Hepatocyte (in vitro differentiated cells): ENCODE measurements at regions not wholly inside any gene's neighbourhood (a gene's known extent, or its start where the extent isn't known, plus 50 kb on each side); places are given as distances from the start of the nearest gene placed in this dataset.

Source experiments
- DNase-seq: peaks from one replicate; pipeline ENCODE4 v3.0.0-alpha.2; 2016; ENCODE audit warnings: low spot score
- H2AFZ ChIP-seq: fragments of 200-600 bp; sonication (generic); 2 replicates; pipeline ENCODE4 v1.6.0; 2016; ENCODE audit warnings: antibody characterized with exemption, mild to moderate bottlenecking
- H3K27ac ChIP-seq: fragments of 200-600 bp; sonication (generic); 2 replicates; pipeline ENCODE4 v1.5.1; 2016; ENCODE audit warnings: mild to moderate bottlenecking
- H3K27me3 ChIP-seq: fragments of 200-600 bp; sonication (generic); 2 replicates; pipeline ENCODE4 v1.6.1; 2016
- H3K36me3 ChIP-seq: fragments of 200-600 bp; sonication (generic); replicated peaks from 2 replicates; pipeline ENCODE4 v1.5.1; 2016; ENCODE audit warnings: low read depth; ENCODE audit not compliant: insufficient read depth
- H3K4me1 ChIP-seq: fragments of 200-600 bp; sonication (generic); 2 replicates; pipeline ENCODE4 v1.5.1; 2016; ENCODE audit warnings: mild to moderate bottlenecking, moderate library complexity; ENCODE audit not compliant: insufficient read depth
- H3K4me2 ChIP-seq: fragments of 200-600 bp; sonication (generic); 2 replicates; pipeline ENCODE4 v1.6.0; 2016
- H3K4me3 ChIP-seq: fragments of 200-600 bp; sonication (generic); 2 replicates; pipeline ENCODE4 v1.5.1; 2016; ENCODE audit warnings: mild to moderate bottlenecking
- H3K79me2 ChIP-seq: fragments of 200-600 bp; sonication (generic); 2 replicates; pipeline ENCODE4 v1.6.0; 2017; ENCODE audit warnings: mild to moderate bottlenecking
- H3K9me2 ChIP-seq: fragments of 200-600 bp; sonication (generic); replicated peaks from 2 replicates; pipeline ENCODE4 v1.6.0; 2017; ENCODE audit warnings: mild to moderate bottlenecking; ENCODE audit not compliant: insufficient read depth
- H3K9me3 ChIP-seq: fragments of 200-600 bp; sonication (generic); 2 replicates; pipeline ENCODE4 v1.5.1; 2016; ENCODE audit warnings: low read depth, mild to moderate bottlenecking
- H4K20me1 ChIP-seq: fragments of 200-600 bp; sonication (generic); 2 replicates; pipeline ENCODE4 v1.6.0; 2016; ENCODE audit warnings: mild to moderate bottlenecking; ENCODE audit not compliant: insufficient read depth, poor library complexity, severe bottlenecking
- EZH2 ChIP-seq: fragments of 200-600 bp; sonication (generic); IDR thresholded peaks from 2 replicates; pipeline ENCODE4 v1.6.1; 2016; ENCODE audit warnings: antibody characterized with exemption, mild to moderate bottlenecking, borderline replicate concordance
- EZH2phosphoT487 ChIP-seq: fragments of 200-600 bp; sonication (generic); IDR thresholded peaks from one replicate; pipeline ENCODE4 v1.6.1; 2018; ENCODE audit warnings: antibody characterized with exemption, mild to moderate bottlenecking, low read depth, moderate library complexity; ENCODE audit not compliant: unreplicated experiment, severe bottlenecking
- WGBS: methylation state at CpG from one replicate; pipeline ENCODE4 v1.1.6; 2016; ENCODE audit warnings: low lambda C conversion rate; ENCODE audit errors: missing lambda C conversion rate; 5-methylcytosine and 5-hydroxymethylcytosine counted together
- TF ChIP-seq, protein P1 (sequence below): fragments of 200-600 bp; sonication (generic); IDR thresholded peaks from 2 replicates; pipeline ENCODE4 v1.5.1; 2016; ENCODE audit warnings: antibody characterized with exemption, mild to moderate bottlenecking; ENCODE audit not compliant: poor library complexity

DNA sequence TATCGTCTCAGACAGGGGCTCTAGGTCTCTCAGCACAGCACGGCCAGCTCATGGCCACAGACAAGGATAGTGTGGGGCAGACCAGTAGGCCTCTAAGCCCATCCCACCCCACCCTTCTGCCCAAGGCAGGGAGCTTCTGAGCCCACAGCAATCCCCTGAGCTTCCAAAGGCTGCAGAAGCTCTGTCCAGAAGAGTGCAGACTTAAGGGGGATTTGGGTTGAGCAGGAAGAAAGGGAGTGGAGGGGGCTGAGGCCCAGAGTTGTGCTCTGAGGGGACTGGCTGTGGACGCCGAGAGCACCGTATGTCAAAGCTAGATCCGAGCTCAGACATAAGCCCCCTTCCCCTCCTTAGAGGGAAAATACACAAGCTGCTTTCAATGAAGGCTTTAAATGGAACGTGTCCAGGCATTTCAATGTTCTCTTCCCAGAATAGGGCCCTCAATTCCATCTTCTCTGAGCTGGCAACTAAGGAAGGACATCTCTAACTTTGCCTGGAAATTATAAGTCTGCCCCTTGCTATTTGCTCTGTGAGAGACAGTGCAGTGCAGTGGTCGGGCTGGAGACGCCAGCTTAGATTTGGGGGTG is 116.4 kb upstream of the RPL38 start:
- H3K36me3 ChIP-seq = no peaks in the 10 kb centered on the region
- H3K27me3 ChIP-seq = no peaks in the 10 kb centered on the region
- H3K4me2 ChIP-seq = no peak overlapping the region
- 71% methylated on average over 9 of the region's 9 CpGs for WGBS
- no peak overlapping the region for H3K4me3 ChIP-seq
- no peak overlapping the region for H2AFZ ChIP-seq
- H4K20me1 ChIP-seq = no peaks in the 10 kb centered on the region
- no peaks in the 10 kb centered on the region for H3K4me1 ChIP-seq
- no peaks in the 10 kb centered on the region for H3K9me3 ChIP-seq
- H3K27ac ChIP-seq = no peak overlapping the region
- H3K9me2 ChIP-seq = no peaks in the 10 kb centered on the region
- no peak for DNase-seq
- TF ChIP-seq EZH2 (no peak), EZH2phosphoT487 (no peak)
- TF ChIP-seq, protein P1, sequence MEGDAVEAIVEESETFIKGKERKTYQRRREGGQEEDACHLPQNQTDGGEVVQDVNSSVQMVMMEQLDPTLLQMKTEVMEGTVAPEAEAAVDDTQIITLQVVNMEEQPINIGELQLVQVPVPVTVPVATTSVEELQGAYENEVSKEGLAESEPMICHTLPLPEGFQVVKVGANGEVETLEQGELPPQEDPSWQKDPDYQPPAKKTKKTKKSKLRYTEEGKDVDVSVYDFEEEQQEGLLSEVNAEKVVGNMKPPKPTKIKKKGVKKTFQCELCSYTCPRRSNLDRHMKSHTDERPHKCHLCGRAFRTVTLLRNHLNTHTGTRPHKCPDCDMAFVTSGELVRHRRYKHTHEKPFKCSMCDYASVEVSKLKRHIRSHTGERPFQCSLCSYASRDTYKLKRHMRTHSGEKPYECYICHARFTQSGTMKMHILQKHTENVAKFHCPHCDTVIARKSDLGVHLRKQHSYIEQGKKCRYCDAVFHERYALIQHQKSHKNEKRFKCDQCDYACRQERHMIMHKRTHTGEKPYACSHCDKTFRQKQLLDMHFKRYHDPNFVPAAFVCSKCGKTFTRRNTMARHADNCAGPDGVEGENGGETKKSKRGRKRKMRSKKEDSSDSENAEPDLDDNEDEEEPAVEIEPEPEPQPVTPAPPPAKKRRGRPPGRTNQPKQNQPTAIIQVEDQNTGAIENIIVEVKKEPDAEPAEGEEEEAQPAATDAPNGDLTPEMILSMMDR = no peak
- no peaks in the 10 kb centered on the region for H3K79me2 ChIP-seq

- no peaks in the 10 kb centered on the region for H3K79me2 ChIP-seq
- no peak for DNase-seq
- H3K4me1 ChIP-seq = no peaks in the 10 kb centered on the region
- H3K4me3 ChIP-seq = no peak overlapping the region
- 88% methylated on average over 6 of the region's 6 CpGs for WGBS
- H3K4me2 ChIP-seq = no peak overlapping the region
- no peak overlapping the region for H2AFZ ChIP-seq
- H3K27me3 ChIP-seq = no peaks in the 10 kb centered on the region
- no peaks in the 10 kb centered on the region for H3K9me2 ChIP-seq
- H3K9me3 ChIP-seq = no peaks in the 10 kb centered on the region
- TF ChIP-seq, protein P1 = no peak
- TF ChIP-seq EZH2phosphoT487 (no peak), EZH2 (no peak)
- H4K20me1 ChIP-seq = no peaks in the 10 kb centered on the region
- H3K27ac ChIP-seq = no peak overlapping the region
- no peaks in the 10 kb centered on the region for H3K36me3 ChIP-seq
Observed at GRCh38 chr17:74088285-74088933, 115.1 kb upstream of the RPL38 start.

DNA sequence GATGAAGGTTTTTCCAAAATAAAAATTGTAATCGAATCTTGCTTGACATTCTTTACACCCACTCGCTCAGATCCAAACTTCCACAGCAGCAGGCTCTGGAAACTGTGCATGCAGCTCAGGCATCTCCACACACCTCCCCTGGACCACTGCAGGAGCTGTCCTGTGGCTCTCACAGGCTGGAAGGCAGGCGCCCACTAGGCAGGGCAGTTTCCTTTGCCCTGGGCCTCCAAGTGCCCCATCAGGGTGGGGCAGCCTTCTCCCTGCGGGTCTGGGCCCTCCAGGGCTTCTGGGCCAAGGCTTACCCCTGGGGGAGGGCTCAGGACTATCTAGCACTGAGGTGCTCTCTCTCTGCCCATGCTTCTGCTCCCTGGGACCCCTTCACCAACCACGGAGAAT is 114.5 kb upstream of the RPL38 start:
- Histone ChIP-seq H3K27ac (no peak overlapping the region), H3K27me3 (no peaks in the 10 kb centered on the region), H3K4me3 (no peak overlapping the region), H3K4me1 (no peaks in the 10 kb centered on the region), H3K9me3 (no peaks in the 10 kb centered on the region), H2AFZ (no peak overlapping the region), H4K20me1 (no peaks in the 10 kb centered on the region), H3K79me2 (no peaks in the 10 kb centered on the region), H3K9me2 (no peaks in the 10 kb centered on the region), H3K4me2 (no peak overlapping the region), H3K36me3 (no peaks in the 10 kb centered on the region)
- TF ChIP-seq, protein P1 = no peak
- TF ChIP-seq EZH2 = no peak
- TF ChIP-seq EZH2phosphoT487 = no peak
- 88% methylated on average over 5 of the region's 5 CpGs for WGBS
- no peak for DNase-seq
